KMS-11 (cell line): ENCODE measurements at regions not wholly inside any gene's neighbourhood (a gene's known extent, or its start where the extent isn't known, plus 50 kb on each side); places are given as distances from the start of the nearest gene placed in this dataset.
A peak's percentile ranks its signal among the peaks of the same experiment; 100 is the strongest.
"Not testable (repeated sequence)": the region's sequence is repeated elsewhere in the genome, so short reads cannot be mapped to it uniquely, and the experiment has no call there.

Experiments
- H2AFZ ChIP-seq: fragments of 200-600 bp; sonication (generic); 2 replicates; pipeline ENCODE4 v1.6.1; 2016; ENCODE audit warnings: antibody characterized with exemption, mixed run types, low read depth
- H3K27ac ChIP-seq: fragments of 200-600 bp; sonication (generic); 2 replicates; pipeline ENCODE4 v1.6.1; 2016; ENCODE audit warnings: mild to moderate bottlenecking, mixed run types
- H3K27me3 ChIP-seq: fragments of 200-600 bp; sonication (generic); 2 replicates; pipeline ENCODE4 v1.6.1; 2017; ENCODE audit warnings: mild to moderate bottlenecking, low read depth, mixed run types, moderate library complexity; ENCODE audit not compliant: insufficient read depth
- H3K36me3 ChIP-seq: fragments of 200-600 bp; sonication (generic); 2 replicates; pipeline ENCODE4 v1.6.1; 2017; ENCODE audit warnings: mild to moderate bottlenecking, mixed run types; ENCODE audit not compliant: insufficient read depth
- H3K4me1 ChIP-seq: fragments of 200-600 bp; sonication (generic); 2 replicates; pipeline ENCODE4 v1.6.1; 2016; ENCODE audit warnings: mild to moderate bottlenecking, low read depth, mixed run types; ENCODE audit not compliant: poor library complexity, severe bottlenecking
- H3K4me2 ChIP-seq: fragments of 200-600 bp; sonication (generic); 2 replicates; pipeline ENCODE4 v1.7.0; 2016; ENCODE audit warnings: mild to moderate bottlenecking, mixed run types
- H3K4me3 ChIP-seq: fragments of 200-600 bp; sonication (generic); IDR thresholded peaks from 2 replicates; pipeline ENCODE4 v1.6.1; 2017; ENCODE audit warnings: low read depth, low read length, mixed read lengths; ENCODE audit not compliant: insufficient read depth
- H3K79me2 ChIP-seq: fragments of 200-600 bp; sonication (generic); 2 replicates; pipeline ENCODE4 v1.6.1; 2016; ENCODE audit warnings: low read depth, mixed run types; ENCODE audit not compliant: insufficient read depth
- H3K9ac ChIP-seq: fragments of 200-600 bp; sonication (generic); 2 replicates; pipeline ENCODE4 v1.6.1; 2016; ENCODE audit warnings: mild to moderate bottlenecking, mixed run types
- H4K20me1 ChIP-seq: fragments of 200-600 bp; sonication (generic); 2 replicates; pipeline ENCODE4 v1.6.1; 2016; ENCODE audit warnings: mild to moderate bottlenecking, mixed run types; ENCODE audit not compliant: insufficient read depth
- TF ChIP-seq, protein P1 (sequence below): fragments of 200-600 bp; sonication (generic); conservative IDR thresholded peaks from 2 replicates; pipeline ENCODE4 v1.6.1; 2017; ENCODE audit warnings: low read depth, mild to moderate bottlenecking, antibody characterized with exemption, low read length, moderate library complexity, mixed read lengths

DNA sequence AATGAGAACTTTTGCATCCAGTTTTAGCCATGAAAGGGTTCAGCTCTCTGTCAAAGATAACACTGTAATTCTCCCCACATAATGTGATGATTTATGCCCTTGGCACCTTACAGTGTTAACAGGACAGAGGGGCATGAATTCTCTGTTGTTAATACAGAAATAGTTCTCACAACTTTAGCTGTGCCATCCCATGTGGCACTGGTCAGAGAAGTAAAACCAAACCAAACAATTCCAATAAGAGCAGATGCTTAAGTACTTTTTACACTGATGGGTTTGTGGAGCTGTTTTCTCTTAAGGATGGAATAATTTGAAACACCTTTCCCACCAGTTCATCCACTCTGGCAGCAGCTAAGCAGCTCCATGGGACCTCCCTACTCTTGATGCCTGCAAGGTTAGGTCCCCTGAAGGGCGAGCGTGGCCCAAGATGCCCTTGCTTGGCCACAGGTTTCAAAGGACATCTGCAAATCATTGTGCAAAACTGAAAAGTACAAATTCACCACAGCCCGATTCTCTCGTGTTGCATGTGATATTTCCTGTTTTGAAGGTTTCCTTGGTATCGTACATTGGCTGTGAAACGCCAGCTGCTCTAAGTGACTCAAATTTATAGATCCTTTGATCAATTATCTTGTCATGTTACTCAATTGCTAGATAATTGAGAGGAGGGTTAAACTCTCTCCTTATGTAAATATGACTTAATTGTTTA lies 82.5 kb upstream of the CREB5 start:
- H3K4me1 ChIP-seq: peaks cover 59% of the 10 kb centered on the region
- no peaks in the 10 kb centered on the region for H4K20me1 ChIP-seq
- no peaks in the 10 kb centered on the region for H3K79me2 ChIP-seq
- H3K27ac ChIP-seq: peak overlapping the region; percentile 13; the same call in 1 of the 2 replicates
- 0 out of 2 replicates have a peak, but pooled peaks cover 2% of the 10 kb centered on the region for H3K27me3 ChIP-seq
- H3K4me3 ChIP-seq: no peak overlapping the region
- no peaks in the 10 kb centered on the region for H3K36me3 ChIP-seq
- TF ChIP-seq, protein P1, sequence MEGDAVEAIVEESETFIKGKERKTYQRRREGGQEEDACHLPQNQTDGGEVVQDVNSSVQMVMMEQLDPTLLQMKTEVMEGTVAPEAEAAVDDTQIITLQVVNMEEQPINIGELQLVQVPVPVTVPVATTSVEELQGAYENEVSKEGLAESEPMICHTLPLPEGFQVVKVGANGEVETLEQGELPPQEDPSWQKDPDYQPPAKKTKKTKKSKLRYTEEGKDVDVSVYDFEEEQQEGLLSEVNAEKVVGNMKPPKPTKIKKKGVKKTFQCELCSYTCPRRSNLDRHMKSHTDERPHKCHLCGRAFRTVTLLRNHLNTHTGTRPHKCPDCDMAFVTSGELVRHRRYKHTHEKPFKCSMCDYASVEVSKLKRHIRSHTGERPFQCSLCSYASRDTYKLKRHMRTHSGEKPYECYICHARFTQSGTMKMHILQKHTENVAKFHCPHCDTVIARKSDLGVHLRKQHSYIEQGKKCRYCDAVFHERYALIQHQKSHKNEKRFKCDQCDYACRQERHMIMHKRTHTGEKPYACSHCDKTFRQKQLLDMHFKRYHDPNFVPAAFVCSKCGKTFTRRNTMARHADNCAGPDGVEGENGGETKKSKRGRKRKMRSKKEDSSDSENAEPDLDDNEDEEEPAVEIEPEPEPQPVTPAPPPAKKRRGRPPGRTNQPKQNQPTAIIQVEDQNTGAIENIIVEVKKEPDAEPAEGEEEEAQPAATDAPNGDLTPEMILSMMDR: no peak
- peak overlapping the region; percentile 66 for H3K4me2 ChIP-seq
- no peak overlapping the region for H3K9ac ChIP-seq
- no peak overlapping the region for H2AFZ ChIP-seq

DNA sequence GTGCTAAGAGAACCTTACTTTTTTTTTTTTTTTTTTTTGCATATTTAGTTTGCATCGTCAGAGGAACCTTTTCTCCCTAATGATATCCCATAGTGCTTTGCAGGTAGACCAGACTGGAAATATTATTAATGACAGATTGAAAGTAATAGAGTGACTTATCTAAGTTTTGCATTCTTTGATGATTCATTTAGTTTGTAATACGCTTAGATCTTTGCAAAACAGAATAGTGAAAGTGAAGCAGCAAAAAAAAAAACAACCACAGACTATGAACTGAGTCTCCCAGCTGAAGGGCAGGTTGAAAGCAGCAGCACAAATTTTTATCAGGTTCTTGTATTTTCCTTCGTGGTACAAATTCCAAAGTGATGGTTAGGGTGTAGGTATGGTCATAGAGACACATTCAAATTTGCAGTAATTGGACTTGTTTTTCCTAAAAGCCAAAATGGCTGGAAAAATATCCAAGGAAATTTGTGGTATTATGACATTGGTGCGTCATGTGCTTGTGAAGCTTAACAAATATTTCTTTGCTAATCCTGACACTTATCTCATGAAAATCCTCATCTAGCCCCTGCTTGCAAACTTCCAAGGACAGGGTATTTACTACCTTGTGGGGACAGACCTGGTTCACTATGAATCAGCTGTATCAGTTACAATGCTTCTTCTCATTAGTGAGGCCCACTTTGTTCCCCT lies 81.8 kb upstream of the CREB5 start:
- no peaks in the 10 kb centered on the region for H3K36me3 ChIP-seq
- H3K9ac ChIP-seq: no peak overlapping the region
- peak overlapping the region; percentile 66 for H3K4me2 ChIP-seq
- H2AFZ ChIP-seq: no peak overlapping the region
- peaks cover 59% of the 10 kb centered on the region for H3K4me1 ChIP-seq
- TF ChIP-seq, protein P1: no peak
- H3K4me3 ChIP-seq: no peak overlapping the region
- H3K79me2 ChIP-seq: no peaks in the 10 kb centered on the region
- 0 out of 2 replicates have a peak, but pooled peaks cover 3% of the 10 kb centered on the region for H3K27me3 ChIP-seq
- H4K20me1 ChIP-seq: no peaks in the 10 kb centered on the region
- H3K27ac ChIP-seq: peak overlapping the region; percentile 13; the same call in 1 of the 2 replicates

DNA sequence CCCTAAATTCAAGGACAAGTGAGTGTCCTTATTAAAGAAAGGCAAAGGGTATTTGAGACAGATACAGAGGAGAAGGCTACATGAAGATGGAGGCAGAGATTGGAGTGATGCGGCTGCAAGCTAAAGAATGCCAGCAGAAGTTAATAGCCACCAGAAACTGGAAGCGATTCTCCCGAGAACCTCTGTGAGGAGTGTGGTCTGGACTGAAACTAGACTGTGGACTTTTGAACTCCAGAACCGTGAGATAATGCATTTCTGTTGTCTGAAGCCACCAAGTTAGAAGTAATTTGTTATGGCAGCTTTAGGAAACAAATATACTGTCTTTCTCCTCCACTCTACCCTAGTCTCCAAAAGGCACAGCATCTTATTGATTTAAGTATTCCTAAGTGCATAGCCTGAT lies 80.3 kb upstream of the CREB5 start:
- H3K4me2 ChIP-seq: peak overlapping the region; percentile 66
- TF ChIP-seq, protein P1: no peak
- H4K20me1 ChIP-seq: no peaks in the 10 kb centered on the region
- H3K27ac ChIP-seq: peak overlapping the region; percentile 2; the same call in 1 of the 2 replicates
- H2AFZ ChIP-seq: no peak overlapping the region
- H3K36me3 ChIP-seq: no peaks in the 10 kb centered on the region
- H3K4me3 ChIP-seq: no peak overlapping the region
- no peak overlapping the region for H3K9ac ChIP-seq
- peaks cover 59% of the 10 kb centered on the region for H3K4me1 ChIP-seq
- 0 out of 2 replicates have a peak, but pooled peaks cover 3% of the 10 kb centered on the region for H3K27me3 ChIP-seq
- no peaks in the 10 kb centered on the region for H3K79me2 ChIP-seq

DNA sequence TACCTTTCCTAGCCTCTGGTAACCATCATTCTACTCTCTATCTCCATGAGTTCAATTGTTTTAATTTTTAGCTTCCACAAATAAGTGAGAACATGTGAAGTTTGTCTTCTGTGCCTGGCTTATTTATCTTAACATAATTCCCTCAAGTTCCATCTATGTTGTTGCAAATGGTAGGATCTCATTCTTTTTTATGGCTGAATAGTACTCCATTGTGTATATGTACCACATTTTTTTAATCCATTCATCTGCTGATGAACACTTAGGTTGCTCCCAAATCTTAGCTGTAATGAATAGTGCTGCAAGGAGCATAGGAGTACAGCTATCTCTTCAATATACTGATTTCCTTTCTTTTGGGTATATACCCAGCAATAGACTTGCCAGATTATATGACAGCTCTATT lies 78.8 kb upstream of the CREB5 start:
- H3K27ac ChIP-seq, H3K9ac ChIP-seq, H3K36me3 ChIP-seq, H3K4me3 ChIP-seq, H2AFZ ChIP-seq, H3K27me3 ChIP-seq, H3K4me2 ChIP-seq, H4K20me1 ChIP-seq, H3K79me2 ChIP-seq: not testable (repeated sequence)
- peaks cover 47% of the 10 kb centered on the region for H3K4me1 ChIP-seq

DNA sequence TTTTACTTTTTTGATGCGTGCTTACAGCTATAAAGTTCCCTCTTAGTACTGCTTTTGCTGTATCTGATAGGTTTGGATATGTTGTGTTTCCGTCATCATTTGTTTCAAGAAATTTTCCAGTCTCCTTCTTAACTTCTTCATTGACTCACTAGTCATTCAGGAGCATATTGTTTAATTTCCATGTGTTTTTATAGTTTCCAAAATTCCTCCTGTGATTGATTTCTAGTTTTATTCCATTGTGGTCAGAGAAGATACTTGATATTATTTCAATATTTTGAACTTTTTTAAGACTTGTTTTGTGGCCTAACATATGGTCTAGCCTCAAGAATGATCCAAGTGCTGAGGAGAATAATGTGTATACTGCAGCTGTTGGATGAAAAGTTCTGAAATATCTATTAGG lies 75.5 kb upstream of the CREB5 start:
- Histone ChIP-seq H3K4me1 (peaks cover 15% of the 10 kb centered on the region), H3K36me3 (no peaks in the 10 kb centered on the region), H3K27ac (no peak overlapping the region), H3K79me2 (no peaks in the 10 kb centered on the region), H3K4me2 (no peak overlapping the region), H4K20me1 (no peaks in the 10 kb centered on the region), H3K27me3 (0 out of 2 replicates have a peak, but pooled peaks cover 3% of the 10 kb centered on the region), H2AFZ (no peak overlapping the region), H3K9ac (no peak overlapping the region), H3K4me3 (no peak overlapping the region)
- TF ChIP-seq, protein P1: no peak
